T47D (cell line): ENCODE measurements at regions not wholly inside any gene's neighbourhood (a gene's known extent, or its start where the extent isn't known, plus 50 kb on each side); places are given as distances from the start of the nearest gene placed in this dataset.

Experiments used
- DNase-seq, 2 experiments: peaks; one replicate each; pipeline versions ENCODE4 v3.0.0 to v3.0.0-alpha.2; 2011 to 2012; ENCODE audit warnings: low read depth in 1 of 2, low spot score in 1 of 2
- JUND ChIP-seq: IDR thresholded peaks from 2 replicates; pipeline ENCODE4 v1.6.1; 2012; ENCODE audit warnings: low read depth
- in situ Hi-C: cut with HindIII; loops from 2 replicates; pipeline ENCODE4 v1.10.0; 2016; ENCODE audit warnings: low sequenced_read_pairs, low pct_unique_long_range_greater_than_20kb

DNA sequence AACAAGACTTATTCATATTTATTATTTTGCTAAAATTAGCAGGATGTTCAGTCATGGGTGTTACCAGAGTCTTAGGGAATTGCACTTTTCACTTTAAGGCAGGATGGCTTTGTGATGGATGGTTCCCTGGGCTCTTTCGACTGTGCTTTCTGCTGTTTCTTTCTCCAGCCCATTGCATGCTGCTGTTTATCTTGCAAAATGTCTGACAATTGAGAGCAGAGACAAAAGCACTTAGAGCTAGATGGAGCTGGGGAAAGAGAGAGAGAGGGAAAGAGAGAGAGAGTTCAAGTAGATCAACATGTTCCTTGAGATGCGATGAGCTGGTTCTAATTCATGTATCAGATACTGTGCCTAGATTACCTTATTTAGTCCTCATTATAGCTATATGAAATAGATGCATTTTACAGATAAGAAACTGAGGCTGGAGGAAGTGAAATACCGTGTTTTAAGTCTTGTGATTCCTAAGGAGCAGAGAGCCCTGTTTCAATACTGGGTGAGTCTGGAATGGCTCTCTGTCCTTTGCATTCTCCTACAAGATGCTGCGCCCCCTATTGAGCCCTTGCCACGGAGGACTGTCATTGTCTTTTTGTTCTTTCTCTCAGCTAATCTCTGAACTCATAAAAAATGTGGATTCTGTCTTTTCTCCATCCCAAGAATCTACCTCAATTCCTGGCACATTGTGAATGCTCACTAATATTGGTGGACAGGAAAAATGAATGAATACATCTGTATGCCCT lies 227.9 kb downstream of the ALG10B start:
- in situ Hi-C loops = no loop called here
- no peak for DNase-seq

DNA sequence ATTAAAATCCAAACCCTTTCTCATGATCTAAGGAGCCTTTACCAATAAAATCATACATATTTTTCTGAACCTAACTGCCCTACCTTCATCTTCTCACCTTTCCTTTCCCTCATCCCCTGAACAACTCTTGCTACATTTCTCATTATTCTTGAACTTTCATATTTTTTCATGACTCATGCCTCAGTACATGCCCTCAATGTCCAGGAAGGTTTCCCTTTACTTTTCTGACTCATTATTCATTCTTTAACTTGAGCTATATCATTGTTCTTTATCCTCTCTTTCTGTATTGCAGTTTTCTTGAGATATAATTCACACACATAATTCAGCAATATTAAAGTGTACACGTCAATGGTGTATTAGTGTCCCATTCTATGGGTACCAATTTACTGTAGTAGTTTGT lies 231.0 kb downstream of the ALG10B start:
- in situ Hi-C loops = no loop called here
- TF ChIP-seq JUND = no peak

More for the DNA sequence above, 227.9 kb downstream of the ALG10B start:
- TF ChIP-seq JUND = no peak

DNA sequence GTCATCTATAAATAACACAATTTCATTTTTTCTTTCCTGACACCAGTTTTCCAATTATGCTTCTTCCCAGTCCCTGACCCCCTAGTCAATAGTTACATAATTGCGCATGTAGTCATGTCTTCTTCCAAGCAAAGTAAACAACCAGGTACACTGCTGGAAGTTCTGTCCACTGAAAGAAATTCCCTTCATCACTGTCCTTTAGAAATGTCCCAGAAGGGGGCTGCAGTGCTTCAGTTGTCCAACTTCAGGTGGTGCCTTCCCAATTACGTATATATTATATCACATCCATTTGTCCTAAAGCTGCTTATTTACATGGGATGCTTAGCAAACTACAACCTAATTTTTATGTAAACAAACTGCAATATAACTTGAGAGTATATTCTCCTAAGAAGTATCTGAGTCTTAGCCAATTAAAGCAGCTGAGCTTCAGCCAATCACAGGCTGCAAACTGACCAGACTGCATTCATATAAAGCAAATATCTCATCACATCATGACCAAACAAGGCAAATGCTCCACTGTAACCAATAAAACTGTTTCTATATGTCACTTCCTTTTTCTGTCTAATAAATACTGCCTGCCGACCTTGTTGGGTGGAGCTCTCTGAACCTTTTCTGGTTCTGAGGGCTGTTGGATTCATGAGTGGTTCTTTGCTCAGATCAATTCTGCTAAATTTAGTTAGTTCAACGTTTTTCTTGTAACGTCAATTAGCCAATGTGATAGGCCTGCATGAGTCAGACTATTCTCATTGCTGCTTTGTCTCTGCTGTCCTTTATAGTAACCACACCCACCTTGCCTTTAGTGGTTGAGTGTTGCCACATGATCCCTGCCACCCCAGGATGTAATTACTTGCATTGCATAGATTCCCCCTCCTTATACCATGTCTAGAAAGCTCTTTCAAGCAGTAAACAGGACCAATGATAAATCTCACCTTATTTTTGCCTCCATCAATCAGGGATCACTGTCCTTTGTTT lies 239.3 kb downstream of the ALG10B start:
- peak in 1 of 2 experiments; percentile 15 for DNase-seq
- TF ChIP-seq JUND = no peak
- in situ Hi-C loops = no loop called here

More for the DNA sequence above, 231.0 kb downstream of the ALG10B start:
- DNase-seq = no peak

DNA sequence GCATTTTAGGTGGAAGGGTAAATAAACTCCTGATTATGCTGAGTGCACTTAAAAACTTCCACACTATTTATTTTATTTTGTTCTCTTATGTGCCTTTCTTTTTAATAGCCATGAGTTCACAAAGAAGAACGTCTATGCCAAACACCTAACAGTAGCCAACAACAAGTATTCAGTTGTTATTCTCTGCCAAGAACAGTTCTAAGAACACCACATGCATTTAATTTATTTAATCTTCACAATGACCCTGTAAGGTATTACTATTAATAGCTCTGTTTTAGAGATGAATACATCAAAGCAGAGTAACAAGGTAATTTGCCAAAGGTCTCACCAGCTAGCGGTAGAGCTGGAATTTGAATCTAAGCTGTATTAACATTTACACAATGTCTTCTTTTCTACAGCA lies 240.1 kb downstream of the ALG10B start:
- in situ Hi-C loops = no loop called here
- DNase-seq = no peak
- no peak for TF ChIP-seq JUND

DNA sequence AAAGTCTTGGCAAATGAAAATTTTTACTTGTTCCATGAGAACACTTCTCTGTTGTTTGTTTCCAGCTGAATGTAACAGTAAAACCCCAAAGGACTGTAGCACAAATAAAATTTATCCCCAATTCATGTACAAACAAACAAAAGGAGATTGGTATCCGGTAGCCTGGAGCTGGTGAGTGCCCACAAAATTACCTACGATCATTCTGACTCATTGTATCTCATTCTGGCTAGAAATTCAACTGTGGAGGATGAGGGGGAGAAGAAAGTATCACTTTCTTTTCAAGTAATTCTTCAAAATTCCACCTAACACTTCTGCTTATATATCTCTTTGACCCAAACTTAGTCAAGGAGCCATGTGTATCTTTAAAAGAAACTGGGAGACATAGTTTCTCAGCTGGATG lies 268.5 kb downstream of the ALG10B start:
- in situ Hi-C loops = no loop called here

DNA sequence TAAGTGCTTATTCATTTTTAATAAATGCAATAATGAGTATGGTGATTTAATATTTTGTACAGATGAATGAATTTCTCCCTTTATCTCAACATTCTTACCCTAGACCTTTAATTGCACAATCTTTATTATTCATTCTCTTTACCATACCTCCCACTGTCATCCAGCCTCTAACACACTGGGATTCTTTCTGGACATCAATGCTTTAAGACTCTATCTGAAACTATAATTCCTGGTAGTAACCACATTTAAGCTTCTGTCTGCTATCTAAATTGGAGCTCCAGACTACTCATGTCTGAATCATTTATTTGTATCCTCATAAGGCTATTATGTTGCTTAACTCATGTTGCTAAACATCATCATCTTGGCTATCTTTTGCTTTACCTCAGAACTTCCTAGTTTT lies 270.2 kb downstream of the ALG10B start:
- TF ChIP-seq JUND = no peak
- in situ Hi-C loops = no loop called here
- DNase-seq = no peak

More for the DNA sequence above, 268.5 kb downstream of the ALG10B start:
- DNase-seq = peak in 1 of 2 experiments; percentile 15
- TF ChIP-seq JUND = no peak

DNA sequence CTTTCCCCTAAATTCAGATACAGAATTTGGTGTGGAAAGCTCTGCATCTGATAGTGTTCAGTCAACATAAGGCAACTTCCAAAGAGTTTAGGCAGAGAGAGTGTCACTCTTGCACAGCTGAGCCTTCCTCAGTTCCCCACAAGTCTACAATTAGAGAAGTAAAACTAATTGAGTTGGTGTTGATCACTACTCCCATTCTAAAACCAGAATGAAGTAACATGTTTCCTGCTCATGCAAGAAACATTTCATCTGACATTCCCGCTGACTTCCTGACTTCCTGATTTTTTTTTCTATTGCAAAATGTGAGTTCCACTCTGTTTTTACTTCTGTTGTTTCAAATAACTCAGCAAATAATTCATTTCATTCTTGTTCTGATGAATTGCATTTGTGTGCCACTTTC lies 271.0 kb downstream of the ALG10B start:
- no peak for DNase-seq
- in situ Hi-C loops = no loop called here
- TF ChIP-seq JUND = no peak

DNA sequence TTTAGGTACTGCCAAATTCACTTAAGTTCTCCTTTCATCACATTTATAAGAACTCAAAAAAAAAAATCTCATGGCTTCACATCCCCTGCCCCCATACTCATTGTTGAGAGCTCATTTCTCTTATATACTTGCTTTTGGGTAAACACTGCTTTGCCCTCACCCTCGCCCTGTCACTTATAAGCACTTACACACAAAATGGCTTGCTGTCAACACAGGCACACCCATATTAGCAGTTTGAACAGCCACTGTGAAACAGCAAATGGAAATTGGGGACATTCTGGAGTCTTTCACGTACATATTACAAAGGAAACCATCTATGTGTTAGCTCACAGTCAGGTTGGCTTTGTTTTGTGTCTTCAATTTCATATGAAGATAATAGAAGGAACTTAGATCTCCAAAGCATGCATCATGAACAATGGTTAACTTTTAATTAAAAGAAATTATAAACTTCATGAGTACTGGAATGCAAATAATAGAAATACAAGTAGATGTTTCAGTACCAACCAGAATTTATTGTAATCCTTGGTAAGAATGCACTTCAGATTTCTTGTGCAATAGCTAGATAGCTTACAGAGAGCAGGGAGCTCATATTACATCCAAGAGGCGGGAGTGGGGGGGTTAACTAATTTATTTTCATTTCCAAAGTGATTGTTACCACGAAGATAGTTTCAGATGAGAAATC lies 272.2 kb downstream of the ALG10B start:
- in situ Hi-C loops = no loop called here
- no peak for DNase-seq
- TF ChIP-seq JUND = no peak

DNA sequence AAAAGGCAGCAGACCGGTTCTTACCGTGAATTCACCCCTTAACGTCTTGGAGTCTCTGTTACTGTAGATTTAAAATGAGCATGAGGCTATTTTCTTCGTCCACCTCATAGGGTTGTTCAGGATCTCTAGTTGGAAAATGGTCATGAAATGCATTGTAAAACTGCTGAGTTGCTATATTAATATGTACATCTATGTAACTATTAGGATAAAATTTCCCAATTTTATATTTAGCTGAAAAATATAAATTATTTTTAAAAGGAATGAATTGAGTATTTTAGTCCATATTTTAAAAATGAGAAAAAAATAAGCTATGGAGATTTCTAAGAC lies 272.7 kb downstream of the ALG10B start:
- in situ Hi-C loops = no loop called here
- no peak for TF ChIP-seq JUND

DNA sequence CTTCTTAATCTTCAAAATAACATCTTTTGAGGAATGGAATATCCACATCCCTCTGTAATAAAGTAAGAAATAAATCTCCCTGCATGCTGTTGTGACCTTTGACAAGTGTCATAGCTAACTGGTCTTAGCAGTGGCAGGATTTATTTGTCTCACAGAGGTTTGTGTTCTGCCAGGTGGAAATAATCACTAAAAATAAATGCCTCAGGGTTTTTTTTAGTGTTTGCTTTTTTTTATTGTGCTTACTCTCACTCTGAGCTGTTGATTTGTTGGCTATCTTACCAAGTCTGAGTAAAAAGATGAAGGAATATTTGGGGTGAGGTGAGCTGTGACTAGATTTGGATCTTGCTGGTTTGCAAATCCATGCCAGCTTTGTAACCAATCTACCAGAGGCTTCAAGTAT lies 285.4 kb downstream of the ALG10B start:
- in situ Hi-C loops = no loop called here
- DNase-seq = peak in 1 of 2 experiments; percentile 27
- 0 out of 2 replicates have a peak, but pooled peaks have one; percentile 29 for TF ChIP-seq JUND

More for the DNA sequence above, 272.7 kb downstream of the ALG10B start:
- no peak for DNase-seq
